ENCODE measurements at regions not wholly inside any gene's neighbourhood (a gene's known extent, or its start where the extent isn't known, plus 50 kb on each side); places are given as distances from the start of the nearest gene placed in this dataset.

DNA sequence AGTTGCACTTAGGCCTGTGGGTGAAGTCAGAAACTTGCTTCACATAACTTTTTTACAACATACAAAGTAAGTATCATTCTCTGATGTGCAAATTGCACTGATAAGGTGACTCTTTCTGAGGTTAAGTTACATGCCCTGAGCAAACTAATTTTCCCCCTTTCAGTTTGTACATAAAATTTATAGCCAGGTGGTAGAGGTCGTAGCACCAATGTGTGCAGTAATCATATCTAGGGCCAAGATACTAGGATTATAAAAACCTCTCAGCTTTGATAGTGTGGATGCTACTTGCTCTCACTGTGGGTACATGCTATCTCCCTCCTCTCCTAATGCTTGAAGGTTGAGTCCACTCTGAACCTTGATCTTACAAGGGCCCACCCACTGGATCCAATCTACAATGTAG is 130.7 kb upstream of the CPNE8 start:
- no peak for ATAC-seq (ENCODE audit: low read depth)
- TF ChIP-seq, protein P1, sequence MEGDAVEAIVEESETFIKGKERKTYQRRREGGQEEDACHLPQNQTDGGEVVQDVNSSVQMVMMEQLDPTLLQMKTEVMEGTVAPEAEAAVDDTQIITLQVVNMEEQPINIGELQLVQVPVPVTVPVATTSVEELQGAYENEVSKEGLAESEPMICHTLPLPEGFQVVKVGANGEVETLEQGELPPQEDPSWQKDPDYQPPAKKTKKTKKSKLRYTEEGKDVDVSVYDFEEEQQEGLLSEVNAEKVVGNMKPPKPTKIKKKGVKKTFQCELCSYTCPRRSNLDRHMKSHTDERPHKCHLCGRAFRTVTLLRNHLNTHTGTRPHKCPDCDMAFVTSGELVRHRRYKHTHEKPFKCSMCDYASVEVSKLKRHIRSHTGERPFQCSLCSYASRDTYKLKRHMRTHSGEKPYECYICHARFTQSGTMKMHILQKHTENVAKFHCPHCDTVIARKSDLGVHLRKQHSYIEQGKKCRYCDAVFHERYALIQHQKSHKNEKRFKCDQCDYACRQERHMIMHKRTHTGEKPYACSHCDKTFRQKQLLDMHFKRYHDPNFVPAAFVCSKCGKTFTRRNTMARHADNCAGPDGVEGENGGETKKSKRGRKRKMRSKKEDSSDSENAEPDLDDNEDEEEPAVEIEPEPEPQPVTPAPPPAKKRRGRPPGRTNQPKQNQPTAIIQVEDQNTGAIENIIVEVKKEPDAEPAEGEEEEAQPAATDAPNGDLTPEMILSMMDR (IDR thresholded peaks at IDR 0.05; ENCODE audit: poor library complexity, severe bottlenecking), result no peak
- H3K4me1 ChIP-seq (ENCODE audit: insufficient read depth, poor library complexity, severe bottlenecking), result no peaks in the 10 kb centered on the region

DNA sequence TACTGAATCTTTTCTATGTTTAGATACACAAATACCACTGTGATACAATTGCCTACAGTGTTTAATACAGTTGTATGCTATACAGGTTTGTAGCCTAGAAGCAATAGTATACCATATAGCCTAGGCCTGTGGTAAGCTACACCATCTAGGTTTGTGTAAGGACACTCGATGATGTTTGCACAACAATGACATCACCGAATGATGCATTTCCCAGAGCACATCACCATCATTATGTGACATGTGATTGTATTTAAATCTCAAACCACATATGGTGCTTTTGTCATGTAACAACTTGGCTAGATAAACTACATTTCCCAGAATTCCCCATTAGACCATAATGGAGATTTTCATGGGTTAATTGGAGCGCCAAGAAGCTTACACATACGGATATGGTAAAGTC is 128.4 kb upstream of the CPNE8 start:
- H3K36me3 ChIP-seq (ENCODE audit: low read depth), result no peaks in the 10 kb centered on the region
- TF ChIP-seq, protein P1 (IDR thresholded peaks at IDR 0.05; ENCODE audit: poor library complexity, severe bottlenecking), result no peak

More for the DNA sequence above, 130.7 kb upstream of the CPNE8 start:
- Histone ChIP-seq H3K27me3 (ENCODE audit: insufficient read depth, poor library complexity, severe bottlenecking) (no peaks in the 10 kb centered on the region), H3K4me3 (ENCODE audit: severe bottlenecking) (no peak overlapping the region), H3K9me3 (ENCODE audit: severe bottlenecking) (no peaks in the 10 kb centered on the region), H3K27ac (ENCODE audit: poor library complexity, severe bottlenecking) (no peak overlapping the region), H3K36me3 (ENCODE audit: low read depth) (no peaks in the 10 kb centered on the region)
- DNase-seq (ENCODE audit: low spot score), result no peak

DNA sequence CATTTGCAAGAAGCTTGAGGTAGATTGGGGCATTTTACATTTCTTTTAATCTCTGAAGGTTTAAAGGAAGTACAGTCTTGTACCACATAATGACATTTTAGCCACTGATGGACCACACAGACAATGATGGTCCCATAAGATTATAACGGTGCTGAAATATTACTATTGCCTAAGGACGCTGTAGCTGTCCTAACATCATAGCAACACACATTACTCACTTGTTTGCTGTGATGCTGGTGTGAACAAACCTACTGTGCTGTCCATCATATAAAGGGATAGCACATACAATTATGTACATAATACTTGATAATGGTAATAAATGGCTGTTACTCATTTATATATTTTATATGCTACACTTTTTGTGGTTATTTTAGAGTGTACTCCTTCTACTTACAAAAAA is 127.1 kb upstream of the CPNE8 start:
- Histone ChIP-seq H3K4me1 (ENCODE audit: insufficient read depth, poor library complexity, severe bottlenecking) (no peaks in the 10 kb centered on the region), H3K36me3 (ENCODE audit: low read depth) (no peaks in the 10 kb centered on the region), H3K27ac (ENCODE audit: poor library complexity, severe bottlenecking) (no peak overlapping the region), H3K9me3 (ENCODE audit: severe bottlenecking) (no peaks in the 10 kb centered on the region), H3K4me3 (ENCODE audit: severe bottlenecking) (no peak overlapping the region), H3K27me3 (ENCODE audit: insufficient read depth, poor library complexity, severe bottlenecking) (no peaks in the 10 kb centered on the region)
- ATAC-seq (ENCODE audit: low read depth) (no peak), DNase-seq (ENCODE audit: low spot score) (no peak)
- TF ChIP-seq, protein P1 (IDR thresholded peaks at IDR 0.05; ENCODE audit: poor library complexity, severe bottlenecking), result no peak

More for the DNA sequence above, 128.4 kb upstream of the CPNE8 start:
- no peak for ATAC-seq (ENCODE audit: low read depth)
- no peak for DNase-seq (ENCODE audit: low spot score)
- H3K27me3 ChIP-seq (ENCODE audit: insufficient read depth, poor library complexity, severe bottlenecking), result no peaks in the 10 kb centered on the region
- H3K4me3 ChIP-seq (ENCODE audit: severe bottlenecking), result no peak overlapping the region
- H3K9me3 ChIP-seq (ENCODE audit: severe bottlenecking), result no peaks in the 10 kb centered on the region
- no peaks in the 10 kb centered on the region for H3K4me1 ChIP-seq (ENCODE audit: insufficient read depth, poor library complexity, severe bottlenecking)
- H3K27ac ChIP-seq (ENCODE audit: poor library complexity, severe bottlenecking), result no peak overlapping the region

DNA sequence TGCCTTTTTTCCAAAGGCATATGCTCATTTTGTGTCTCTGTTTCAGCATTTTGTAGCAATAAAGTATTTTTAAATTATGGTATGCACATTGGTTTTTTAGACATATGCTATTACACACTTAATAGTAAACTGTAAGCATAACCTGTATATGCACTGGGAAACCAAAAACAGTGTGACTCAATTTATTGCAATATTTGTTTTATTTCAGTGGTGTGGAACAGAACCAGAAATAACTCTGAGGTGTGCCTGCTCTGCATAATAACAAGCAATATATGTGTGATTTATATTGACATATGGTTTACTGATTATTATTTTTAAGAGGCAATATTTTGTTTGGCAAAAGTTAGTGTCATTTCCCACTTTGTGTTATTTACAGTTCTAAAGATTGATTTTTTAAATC is 126.6 kb upstream of the CPNE8 start:
- Histone ChIP-seq H3K27ac (ENCODE audit: poor library complexity, severe bottlenecking) (no peak overlapping the region), H3K9me3 (ENCODE audit: severe bottlenecking) (no peaks in the 10 kb centered on the region)

DNA sequence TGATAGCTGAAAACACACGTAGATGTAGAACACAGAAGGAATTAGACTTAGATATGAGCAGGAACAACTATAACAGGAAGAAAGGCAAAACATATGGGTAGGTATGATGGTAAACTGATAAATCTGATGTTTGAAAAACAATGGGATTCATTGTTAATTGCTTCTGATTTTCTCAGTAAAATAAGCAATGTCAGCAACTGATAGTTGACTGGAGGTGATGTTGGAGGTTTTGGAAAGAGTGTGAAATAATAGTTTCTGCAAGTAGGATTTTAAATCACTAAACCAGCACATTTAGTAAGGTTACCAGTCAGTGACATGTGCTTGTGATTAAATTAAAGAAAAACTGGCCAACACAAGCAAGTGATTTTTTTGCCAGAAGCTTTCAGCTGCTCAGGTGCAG is 123.0 kb upstream of the CPNE8 start:
- ATAC-seq (ENCODE audit: low read depth) (no peak), DNase-seq (ENCODE audit: low spot score) (no peak)
- no peak overlapping the region for H3K27ac ChIP-seq (ENCODE audit: poor library complexity, severe bottlenecking)
- H3K36me3 ChIP-seq (ENCODE audit: low read depth), result no peaks in the 10 kb centered on the region
- no peaks in the 10 kb centered on the region for H3K4me1 ChIP-seq (ENCODE audit: insufficient read depth, poor library complexity, severe bottlenecking)
- no peak overlapping the region for H3K4me3 ChIP-seq (ENCODE audit: severe bottlenecking)
- no peaks in the 10 kb centered on the region for H3K27me3 ChIP-seq (ENCODE audit: insufficient read depth, poor library complexity, severe bottlenecking)
- TF ChIP-seq, protein P1 (IDR thresholded peaks at IDR 0.05; ENCODE audit: poor library complexity, severe bottlenecking), result no peak
- no peaks in the 10 kb centered on the region for H3K9me3 ChIP-seq (ENCODE audit: severe bottlenecking)

More for the DNA sequence above, 126.6 kb upstream of the CPNE8 start:
- TF ChIP-seq, protein P1 (IDR thresholded peaks at IDR 0.05; ENCODE audit: poor library complexity, severe bottlenecking), result no peak
- ATAC-seq (ENCODE audit: low read depth) (no peak), DNase-seq (ENCODE audit: low spot score) (no peak)
- H3K4me1 ChIP-seq (ENCODE audit: insufficient read depth, poor library complexity, severe bottlenecking), result no peaks in the 10 kb centered on the region
- no peaks in the 10 kb centered on the region for H3K27me3 ChIP-seq (ENCODE audit: insufficient read depth, poor library complexity, severe bottlenecking)
- H3K4me3 ChIP-seq (ENCODE audit: severe bottlenecking), result no peak overlapping the region
- H3K36me3 ChIP-seq (ENCODE audit: low read depth), result no peaks in the 10 kb centered on the region
